Activated T-cell treated with anti-CD3 and anti-CD28 coated beads for 24 hours (primary cell): ENCODE measurements at regions not wholly inside any gene's neighbourhood (a gene's known extent, or its start where the extent isn't known, plus 50 kb on each side); places are given as distances from the start of the nearest gene placed in this dataset.

Source experiments
- DNase-seq: peaks from one replicate; pipeline ENCODE4 v3.0.0-alpha.2; 2020; ENCODE audit warnings: low read depth

DNA sequence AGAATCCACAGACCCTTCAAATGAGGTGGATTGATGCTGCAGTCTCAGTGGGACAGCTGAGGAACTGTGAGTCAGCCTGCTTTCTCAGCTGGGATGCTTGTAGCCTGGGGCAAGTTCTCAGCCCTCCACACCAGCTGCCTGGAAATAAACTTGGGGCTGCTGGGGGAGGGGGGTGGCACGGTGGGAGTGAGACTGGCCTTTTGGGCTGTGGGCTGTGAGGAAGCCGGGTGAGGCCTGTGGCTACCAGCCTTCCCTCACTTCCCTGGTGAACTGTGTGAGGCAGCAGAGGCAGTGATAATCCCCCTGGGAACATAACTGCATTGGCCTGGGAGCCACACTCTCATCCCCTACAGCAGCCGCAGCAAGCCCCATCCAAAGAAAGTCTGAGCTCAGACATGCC lies 114.5 kb upstream of the GUCY1A1 start:
- no peak for DNase-seq

DNA sequence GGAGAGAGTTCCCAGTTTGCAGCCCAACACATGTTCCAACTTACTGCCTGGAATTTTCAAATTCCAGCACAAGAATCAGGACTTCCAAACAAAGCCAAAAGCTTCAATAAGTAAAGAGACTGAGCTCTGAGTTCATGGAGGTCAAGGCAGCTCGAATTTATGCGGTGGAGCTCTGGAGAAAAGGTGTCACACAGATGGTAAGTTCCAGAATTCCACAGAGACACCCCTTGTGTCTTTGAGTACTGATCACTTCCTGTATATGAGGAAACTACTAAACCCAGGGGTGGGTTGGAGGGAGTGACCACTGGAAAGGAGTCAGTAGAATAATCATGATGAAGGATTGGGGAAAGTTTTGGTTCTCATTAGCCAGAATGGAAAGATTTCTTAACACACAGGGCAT lies 118.5 kb upstream of the GUCY1A1 start:
- DNase-seq = no peak

DNA sequence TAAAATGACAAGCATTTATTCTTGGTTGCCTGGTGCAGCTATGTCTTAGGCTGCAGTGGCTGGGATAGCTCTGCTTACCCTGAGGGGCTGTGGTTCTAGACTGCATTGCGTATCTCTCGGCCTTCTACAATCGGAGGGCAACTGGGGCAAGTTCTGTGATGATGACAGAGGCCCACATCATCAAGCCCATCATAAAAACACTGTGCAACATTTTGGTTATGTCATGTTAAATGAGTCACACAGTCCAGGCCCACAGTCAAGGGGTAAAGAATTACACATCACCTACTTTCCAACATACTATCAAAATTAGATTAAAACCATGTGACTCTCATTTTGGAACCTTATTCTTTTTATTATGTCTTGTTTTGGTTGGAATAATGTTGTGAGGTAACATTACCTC lies 120.2 kb upstream of the GUCY1A1 start:
- DNase-seq = no peak

DNA sequence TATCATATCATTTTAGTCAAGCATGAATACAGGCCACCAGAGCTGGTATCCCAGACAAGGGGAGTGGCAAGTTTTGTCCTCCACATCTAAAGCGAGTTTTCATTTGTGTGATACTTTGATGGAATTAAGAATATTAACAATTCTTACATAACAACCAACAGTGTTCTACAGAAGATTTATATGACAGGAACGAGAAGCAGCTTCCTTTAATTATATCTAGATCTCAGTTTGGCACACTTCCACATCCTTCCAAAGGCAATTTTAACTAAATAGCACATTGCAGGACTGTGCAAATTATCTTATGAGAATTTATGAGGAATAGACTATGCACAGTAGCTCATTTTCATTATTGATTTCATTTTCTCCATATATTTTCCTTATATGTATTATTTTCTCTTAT lies 121.2 kb upstream of the GUCY1A1 start:
- no peak for DNase-seq

DNA sequence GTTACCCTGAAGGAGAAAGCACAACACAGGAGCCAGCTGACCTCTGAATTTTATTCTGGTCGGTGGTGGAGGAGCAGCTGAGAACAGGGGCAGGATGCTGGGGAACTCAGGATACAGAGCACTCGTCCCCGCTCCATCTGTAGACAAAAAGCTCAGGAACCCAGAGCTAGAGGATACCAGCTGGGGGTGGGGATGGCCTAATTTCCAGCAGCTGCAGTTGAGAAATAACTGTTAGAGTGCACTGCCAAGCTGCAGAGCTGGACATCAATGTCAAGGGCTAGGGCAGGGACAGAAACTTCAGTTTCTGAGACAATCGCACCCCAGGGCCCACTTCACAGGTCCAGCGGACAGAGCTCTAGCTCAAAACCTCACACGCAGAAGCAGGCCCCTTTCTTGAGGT lies 122.1 kb upstream of the GUCY1A1 start:
- DNase-seq = no peak

DNA sequence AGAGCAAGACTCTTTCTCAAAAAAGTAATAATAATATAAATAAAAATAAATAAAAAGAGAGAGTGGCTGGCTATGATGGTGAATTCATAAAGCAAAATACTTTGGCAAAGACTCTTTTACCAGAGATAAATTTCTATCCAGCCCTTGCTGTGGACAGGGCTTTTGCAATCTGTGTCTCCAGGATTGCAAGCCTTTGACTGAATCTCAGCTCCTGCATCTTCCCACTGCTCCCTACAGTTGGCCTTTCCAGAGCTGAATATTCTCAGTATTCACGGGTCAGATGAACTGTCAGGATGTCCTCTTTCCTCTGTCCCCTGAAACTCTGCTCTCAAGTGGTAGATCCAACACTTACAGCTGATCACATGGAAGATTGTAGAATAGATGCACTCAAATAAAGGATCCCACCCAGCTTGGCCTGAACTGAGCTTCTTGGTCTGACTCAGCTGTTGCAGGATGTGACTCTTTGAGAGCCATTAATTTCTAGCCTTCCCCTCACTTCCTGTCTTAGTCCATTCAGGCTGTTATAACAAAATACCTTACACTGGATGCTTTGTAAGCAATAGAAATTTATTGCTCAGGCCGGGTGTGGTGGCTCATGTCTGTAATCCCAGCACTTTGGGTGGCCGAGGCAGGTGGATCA lies 123.4 kb upstream of the GUCY1A1 start:
- DNase-seq = no peak

DNA sequence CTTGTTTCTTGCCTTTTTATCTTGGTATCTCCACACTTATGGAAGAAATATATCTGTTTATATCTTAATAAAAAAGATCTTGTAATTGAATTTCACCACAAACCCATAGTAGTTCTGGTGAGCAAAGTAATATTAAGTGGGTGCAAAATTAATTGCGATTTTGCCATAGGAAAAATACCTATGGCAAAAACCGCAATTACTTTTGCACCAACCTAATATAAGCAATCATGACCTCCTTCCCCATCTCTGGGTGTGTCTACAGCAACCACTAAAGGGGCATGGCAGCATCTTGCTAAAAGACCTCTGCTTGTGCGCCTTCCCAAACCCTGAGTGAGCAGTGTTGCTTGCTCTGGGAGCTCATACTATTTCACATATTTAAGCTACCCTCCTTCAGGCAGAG lies 124.2 kb upstream of the GUCY1A1 start:
- DNase-seq = no peak

DNA sequence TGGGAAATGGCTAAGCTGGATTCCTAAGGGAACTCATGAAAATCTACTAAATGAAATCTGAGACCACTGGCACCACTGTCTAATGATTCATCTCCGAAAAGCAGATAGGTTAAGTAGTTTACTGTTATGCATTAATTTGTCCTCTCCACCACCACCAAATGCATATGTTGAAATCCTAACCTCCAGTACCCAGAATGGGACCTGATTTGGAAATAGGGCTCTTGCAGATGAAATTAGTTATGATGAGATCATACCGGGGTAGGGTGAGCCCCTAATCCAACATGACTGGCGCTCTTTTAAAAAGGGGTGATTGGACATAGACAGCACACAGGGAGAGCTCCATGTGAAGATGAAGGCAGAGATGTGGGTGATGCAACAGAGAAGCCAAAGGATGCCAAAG lies 124.9 kb upstream of the GUCY1A1 start:
- DNase-seq = no peak

DNA sequence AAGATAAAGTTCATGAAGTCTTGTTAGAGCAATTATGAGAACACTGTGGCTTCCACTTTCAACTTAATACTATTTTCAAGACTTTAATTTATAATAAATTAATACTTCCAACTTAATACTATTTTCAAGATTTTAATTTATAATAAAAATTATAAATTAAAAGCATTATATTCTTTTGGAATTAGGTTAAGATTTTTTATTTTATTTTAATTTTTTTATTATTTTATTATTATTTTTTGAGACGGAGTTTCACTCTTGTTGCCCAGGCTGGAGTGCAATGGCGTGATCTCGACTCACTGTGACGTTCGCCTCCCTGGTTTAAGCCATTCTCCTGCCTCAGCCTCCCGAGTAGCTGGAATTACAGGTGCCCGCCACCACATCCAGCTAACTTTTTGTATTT lies 126.0 kb upstream of the GUCY1A1 start:
- no peak for DNase-seq

DNA sequence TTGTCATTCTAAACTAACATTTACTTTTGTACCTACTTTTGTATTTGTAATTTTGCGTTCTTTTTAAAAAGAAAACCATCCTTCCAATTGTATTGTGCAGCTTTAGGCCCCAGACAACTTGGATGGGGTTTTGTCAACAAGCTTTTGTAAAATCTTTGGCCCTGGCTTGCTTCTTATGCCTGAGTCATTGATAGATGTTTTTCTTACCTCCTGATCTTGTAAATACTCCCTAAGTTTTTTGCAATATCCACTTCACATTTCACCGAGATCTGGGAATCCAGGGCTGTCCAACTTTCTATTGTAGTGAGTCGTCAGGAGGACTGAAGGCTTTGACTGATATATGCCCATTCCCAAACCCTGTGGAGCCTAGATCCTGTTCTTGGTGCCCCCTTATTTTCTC lies 126.9 kb upstream of the GUCY1A1 start:
- DNase-seq = no peak

DNA sequence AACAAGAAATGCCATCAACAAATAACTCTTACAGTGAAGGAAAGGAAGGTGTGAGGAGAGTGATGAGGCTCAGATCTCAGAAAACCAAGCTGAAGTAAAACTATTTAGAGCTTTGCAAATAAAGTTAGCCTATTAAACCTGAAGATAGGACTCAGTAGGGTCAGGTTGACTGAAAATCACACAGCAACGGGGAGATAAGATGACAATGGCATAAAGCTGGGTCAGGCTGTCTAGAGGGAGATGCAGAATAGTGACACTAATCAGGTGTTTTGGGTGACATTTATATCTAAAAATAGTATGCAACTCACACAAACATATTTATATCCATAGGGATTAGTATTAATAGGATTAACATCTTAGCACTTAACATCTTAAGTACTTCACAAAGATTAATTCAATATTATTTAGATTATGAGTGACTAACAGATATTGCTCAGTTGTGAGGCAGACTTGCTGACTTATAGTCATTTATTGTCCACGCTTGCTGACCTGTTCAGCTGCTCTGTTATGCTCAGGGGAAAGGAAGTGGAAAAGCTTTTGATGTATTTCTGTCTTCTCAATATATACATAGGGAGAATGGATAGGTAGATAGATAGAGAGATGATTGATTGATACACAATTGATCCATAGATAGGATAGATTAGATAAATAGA lies 130.7 kb upstream of the GUCY1A1 start:
- no peak for DNase-seq

DNA sequence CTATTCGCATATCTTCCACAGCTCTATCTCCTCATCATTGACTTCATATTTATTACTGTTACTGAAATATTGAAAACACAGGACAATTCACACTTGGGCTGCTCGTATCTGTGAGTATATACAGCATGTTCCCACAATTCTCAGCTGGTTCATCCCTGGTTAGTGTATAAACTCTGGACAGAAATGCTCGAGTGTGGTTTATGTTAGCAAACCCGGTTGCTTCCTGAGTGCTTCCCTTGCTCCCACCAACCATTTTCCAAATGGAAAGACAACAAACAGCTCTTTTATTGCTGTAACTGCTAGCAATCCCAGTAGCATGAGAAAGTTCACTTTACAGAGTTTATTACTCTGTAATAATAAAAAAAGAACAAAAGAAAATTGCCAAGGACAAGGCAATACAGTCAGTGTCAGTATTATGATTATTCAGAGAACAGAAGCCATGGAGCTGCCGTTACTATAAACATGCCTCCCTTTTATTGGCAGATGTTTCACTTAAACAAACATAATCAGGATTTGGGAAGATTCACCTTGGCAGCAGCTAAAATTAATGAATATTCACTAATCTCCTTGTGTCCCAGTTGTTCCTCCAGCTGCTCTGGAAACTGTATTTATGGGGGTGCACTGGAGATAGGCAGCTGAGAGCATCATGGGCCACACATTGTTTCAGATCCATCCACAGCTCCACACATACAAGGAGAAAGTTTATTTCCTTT lies 134.1 kb upstream of the GUCY1A1 start:
- DNase-seq = no peak

DNA sequence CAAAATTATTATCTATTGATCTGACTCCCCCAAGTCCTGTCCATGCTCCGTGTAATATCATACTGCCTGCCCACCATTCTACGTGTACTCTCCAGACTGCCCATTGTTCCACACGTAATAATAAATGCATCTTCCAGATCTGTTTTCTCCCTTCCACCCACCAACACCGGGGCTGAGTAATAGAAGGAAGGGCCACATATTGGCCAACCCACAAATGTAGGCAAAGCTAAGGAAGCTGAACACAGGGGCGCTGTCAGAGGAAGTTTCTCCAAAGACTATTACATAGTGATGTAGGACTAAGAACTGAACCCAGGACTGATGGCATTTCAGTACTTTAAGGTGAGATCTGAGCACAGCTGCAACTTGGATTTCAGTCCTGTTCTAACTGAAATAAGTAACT lies 135.8 kb upstream of the GUCY1A1 start:
- no peak for DNase-seq

DNA sequence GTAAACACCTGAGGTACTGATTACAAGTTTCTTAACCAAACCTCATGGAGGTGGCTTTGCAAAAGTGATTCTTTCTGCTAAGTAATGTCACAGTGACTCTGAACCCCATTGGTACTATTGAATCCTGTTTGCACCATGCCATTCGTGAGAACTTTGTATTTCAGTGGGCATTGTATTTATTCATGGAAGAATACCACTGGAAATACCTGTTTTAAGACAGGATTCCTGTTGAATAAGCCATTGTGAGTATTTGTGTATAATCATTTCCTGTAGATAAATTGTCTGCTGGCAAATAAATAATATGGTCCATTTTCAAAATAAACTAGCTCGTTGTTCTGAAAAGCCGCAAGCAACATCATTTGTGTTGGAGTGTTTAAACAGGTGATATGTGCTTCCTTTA lies 136.4 kb upstream of the GUCY1A1 start:
- DNase-seq = no peak

DNA sequence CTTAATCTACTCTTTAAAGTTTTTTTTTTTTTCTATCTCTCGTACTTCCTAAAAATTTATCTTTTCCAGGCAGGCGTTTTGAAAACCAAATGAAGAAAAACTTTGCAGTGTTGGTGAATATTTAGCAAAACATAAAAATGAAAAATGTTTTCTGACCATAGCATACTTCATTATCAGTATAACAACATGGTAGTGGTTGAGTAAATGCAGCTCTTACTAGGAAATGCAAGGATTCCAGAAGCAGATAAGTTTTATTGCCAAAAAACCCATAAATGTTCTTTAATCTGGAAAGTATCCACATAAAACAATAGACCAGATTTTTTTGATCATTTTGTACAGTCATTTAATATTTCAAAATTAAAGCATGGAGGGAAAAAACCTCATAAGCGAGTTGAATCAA lies 136.9 kb upstream of the GUCY1A1 start:
- no peak for DNase-seq

DNA sequence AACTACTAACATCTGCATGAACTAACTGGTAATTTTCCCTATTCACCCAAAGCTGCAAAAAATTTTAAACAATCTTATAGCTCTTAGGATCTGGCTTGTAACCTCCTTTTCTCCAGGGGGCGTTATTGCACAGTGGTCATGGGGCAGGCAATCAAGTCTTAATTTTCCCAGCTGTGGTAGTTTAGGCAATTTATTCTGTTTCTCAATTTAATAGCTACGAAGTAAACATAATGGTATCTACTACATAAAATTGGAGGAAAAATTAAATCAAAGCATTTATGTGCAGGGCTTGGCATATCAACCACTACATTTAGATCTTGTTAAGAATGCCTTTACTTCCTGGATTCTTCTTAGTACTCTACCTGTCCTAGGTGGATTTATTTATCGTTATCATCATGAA lies 137.4 kb upstream of the GUCY1A1 start:
- no peak for DNase-seq

DNA sequence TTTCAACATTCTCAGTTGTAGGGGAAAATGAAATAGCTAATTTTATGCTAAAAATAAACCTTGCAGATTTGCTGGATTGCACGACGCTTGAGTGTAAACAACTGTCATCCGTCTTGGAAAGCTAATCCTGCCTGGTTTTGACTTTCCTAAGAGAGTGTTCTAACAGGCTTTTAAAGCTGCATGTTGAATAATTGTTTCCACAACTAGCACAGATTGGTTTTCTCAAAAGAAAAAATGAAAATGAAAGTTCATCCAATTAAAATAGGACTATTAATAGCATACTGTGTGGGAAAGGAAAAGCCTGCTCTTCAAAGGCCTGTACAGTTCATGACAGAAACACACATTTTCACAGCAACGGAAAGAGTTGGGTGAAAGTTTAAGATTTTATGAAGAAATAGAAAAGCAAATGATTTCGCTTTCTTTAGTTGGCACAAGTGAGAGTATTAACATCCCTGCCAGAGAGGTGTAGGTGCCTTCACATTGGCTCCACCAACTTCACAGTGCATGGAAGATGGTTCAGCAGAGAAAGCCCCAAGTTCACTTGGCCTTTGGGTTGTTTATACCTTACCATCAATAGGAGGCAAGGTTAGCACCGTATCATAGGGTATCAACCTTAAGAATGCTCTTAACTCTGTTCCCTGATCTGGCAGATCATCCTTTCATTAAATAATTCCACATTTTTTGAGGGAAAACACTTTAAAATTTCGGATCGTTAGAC lies 140.0 kb upstream of the GUCY1A1 start:
- no peak for DNase-seq

DNA sequence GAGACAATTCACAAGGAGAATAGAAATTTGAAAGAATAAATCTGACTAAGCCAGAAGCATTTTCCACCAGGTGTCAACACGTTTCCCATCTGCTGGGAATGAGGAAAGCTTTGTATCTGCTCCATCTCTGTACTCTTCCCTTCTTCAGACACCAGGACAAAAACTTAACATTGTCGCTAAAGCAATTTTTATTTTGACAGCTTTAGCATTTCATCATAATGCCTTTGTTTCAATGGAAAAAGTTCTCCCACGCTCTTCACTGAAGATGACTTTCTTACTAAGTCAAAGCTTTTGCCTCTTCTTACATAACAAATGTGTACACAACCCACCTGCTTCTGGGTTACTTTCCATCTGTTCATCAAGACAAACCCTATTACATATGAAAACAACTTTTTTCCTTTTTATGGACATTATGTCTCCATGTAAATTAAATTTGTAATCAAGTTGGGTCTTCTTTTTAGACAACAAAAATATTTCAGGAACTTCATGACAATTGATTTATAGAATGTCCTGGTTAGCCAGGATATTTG lies 141.7 kb upstream of the GUCY1A1 start:
- no peak for DNase-seq

DNA sequence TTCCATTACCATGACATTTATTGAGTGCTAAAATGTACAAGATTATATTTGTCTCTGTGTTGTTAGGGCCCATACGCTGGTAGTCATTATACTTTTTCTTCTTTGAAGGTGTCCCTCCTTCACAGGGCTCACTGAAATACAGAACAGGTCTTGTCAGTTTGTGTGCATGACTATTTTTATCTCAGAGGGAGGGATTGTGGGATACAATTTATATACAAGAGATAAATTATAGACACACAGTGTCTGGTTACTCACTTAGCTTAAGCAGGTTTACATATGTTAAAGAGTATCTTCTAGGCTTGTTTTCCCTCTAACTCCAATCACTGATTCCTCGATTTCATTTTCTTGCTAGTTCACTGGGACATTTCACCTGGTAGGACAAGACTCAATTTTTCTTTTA lies 143.3 kb upstream of the GUCY1A1 start:
- no peak for DNase-seq

DNA sequence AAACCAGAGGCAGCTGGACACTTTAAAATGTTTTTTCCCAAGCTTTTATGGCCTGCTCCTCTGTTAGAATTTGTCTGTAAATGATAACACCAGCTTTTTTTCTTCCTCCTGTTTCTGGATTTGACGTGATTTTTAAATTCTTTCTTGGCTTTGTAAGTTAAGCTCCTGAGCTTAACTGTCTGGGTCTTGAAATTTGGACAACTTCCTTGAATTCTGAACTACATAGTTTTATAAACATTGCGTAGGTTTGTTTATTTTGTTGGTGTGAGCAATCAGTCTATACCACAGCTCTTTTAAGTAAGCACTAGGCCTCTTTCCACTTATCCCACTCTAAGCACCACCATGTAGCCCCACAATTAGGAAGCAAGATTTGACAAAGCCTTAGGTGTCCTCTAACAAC lies 144.4 kb upstream of the GUCY1A1 start:
- no peak for DNase-seq

DNA sequence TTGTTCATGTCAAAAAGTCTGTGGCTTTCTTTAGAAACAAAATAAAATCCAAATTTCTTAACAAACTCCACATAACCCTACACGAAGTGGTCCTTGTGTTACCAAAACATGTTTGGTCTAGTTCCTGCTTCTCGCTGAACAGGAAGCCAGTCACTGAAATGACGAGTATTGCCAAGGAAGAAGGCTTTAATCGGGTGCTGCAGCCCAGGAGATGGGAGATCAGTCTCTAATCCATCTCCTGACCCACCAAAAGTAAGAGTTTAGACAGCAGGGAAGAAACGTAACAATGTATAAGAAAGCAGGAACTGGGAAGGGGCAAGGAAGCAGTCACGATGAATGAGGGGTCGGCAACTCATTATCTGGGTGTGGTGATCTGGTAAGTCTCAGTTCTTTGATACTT lies 144.6 kb upstream of the MAP9 start:
- DNase-seq = no peak

DNA sequence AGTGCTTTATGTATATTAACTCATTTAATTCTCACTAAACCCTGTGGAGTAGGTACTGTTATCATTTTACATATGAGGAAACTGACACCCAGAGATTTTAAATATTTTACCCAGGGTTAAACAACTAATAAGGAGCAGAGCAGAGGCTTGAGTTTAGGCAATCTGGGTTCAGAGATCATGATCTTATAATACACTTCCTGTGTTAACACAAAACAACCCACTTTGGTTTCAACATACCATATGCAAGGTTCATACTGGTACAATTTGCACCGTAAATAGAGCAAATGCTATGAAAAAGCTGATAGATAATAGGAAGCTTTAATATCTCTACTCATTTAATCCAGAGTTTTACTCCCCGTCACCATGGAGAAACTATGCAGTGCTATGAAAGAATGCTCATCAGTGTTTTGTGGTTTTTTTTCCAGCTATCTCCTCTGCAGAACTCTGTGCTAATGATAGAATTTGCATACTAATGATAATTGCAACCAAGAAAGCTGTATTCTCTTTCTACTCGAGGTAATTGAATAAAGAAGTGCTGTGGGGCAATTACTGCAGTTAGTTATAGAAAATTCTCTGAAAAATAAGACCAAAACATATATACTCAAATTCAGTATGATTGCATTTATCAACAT lies 138.8 kb upstream of the MAP9 start:
- no peak for DNase-seq
